H1 (cell line): ENCODE measurements at regions not wholly inside any gene's neighbourhood (a gene's known extent, or its start where the extent isn't known, plus 50 kb on each side); places are given as distances from the start of the nearest gene placed in this dataset.

Experiments used
- CTCF ChIA-PET: fragments of 300-600 bp; sonication (Branson Sonifier 250); formaldehyde crosslinking; loops from one replicate; lab custom pipeline; 2021; ENCODE audit not compliant: partially characterized antibody; lab: Charles Lee
- POLR2A ChIA-PET: fragments of 300-600 bp; sonication (Branson Sonifier 250); formaldehyde crosslinking; loops from one replicate; lab custom pipeline; 2021; ENCODE audit warnings: inconsistent platforms; ENCODE audit not compliant: partially characterized antibody; lab: Charles Lee
- DNase-seq, 2 experiments: peaks; one replicate each; pipeline versions ENCODE4 v3.0.0 to v3.0.0-alpha.2; 2010 to 2022; ENCODE audit warnings: low spot score in 2 of 2, low read depth in 1 of 2, mixed read lengths in 1 of 2
- FAIRE-seq: peaks from 2 replicates; lab custom pipeline; 2011; peaks lifted over from hg19 to GRCh38; lab: Jason Lieb, UNC
- H2AFZ ChIP-seq: 2 replicates; pipeline ENCODE4 v1.8.1; 2012; ENCODE audit warnings: low read length, inconsistent platforms
- H2AK5ac ChIP-seq: 2 replicates; pipeline ENCODE4 v1.6.1; 2013; ENCODE audit warnings: low read depth, low read length
- H2BK120ac ChIP-seq: replicated peaks from 2 replicates; pipeline ENCODE3; 2013; ENCODE audit warnings: low read depth, low read length, inconsistent platforms
- H2BK12ac ChIP-seq: 2 replicates; pipeline ENCODE4 v1.6.1; 2013; ENCODE audit warnings: low read depth, low read length
- H2BK15ac ChIP-seq: 2 replicates; pipeline ENCODE4 v1.6.1; 2013; ENCODE audit warnings: low read length
- H2BK20ac ChIP-seq: 2 replicates; pipeline ENCODE4 v1.6.1; 2013; ENCODE audit warnings: low read length
- H2BK5ac ChIP-seq: 2 replicates; pipeline ENCODE4 v1.6.1; 2013; ENCODE audit warnings: low read depth, low read length
- H3K14ac ChIP-seq: 2 replicates; pipeline ENCODE4 v1.6.1; 2013; ENCODE audit warnings: inconsistent platforms; ENCODE audit not compliant: insufficient read length
- H3K18ac ChIP-seq: 2 replicates; pipeline ENCODE4 v1.6.1; 2013; ENCODE audit warnings: low read length; ENCODE audit errors: extremely low read depth
- H3K23ac ChIP-seq: 2 replicates; pipeline ENCODE4 v1.6.1; 2013; ENCODE audit warnings: inconsistent platforms; ENCODE audit not compliant: insufficient read length
- H3K23me2 ChIP-seq: 2 replicates; pipeline ENCODE4 v1.6.1; 2013; ENCODE audit warnings: low read depth, low read length
- H3K27ac ChIP-seq: 2 replicates; pipeline ENCODE4 v1.6.1; 2011; ENCODE audit warnings: low read depth, low read length, inconsistent platforms
- H3K27me3 ChIP-seq, 4 experiments: replicated peaks in 1 of 4; 1 replicate in 1 of 4; 2 replicates in 3 of 4; pipeline versions ENCODE4 v1.6.1 to v1.8.1; 2011 to 2013; ENCODE audit warnings: low read length in 3 of 4, mild to moderate bottlenecking in 3 of 4, inconsistent platforms in 2 of 4, mixed read lengths in 2 of 4, moderate library complexity in 1 of 4; ENCODE audit not compliant: control insufficient read depth in 3 of 4, insufficient read depth in 3 of 4; ENCODE audit errors: extremely low read depth in 1 of 4
- H3K36me3 ChIP-seq, 4 experiments: 2 replicates each; pipeline versions ENCODE4 v1.6.1 to v1.8.1; 2011 to 2013; ENCODE audit warnings: mild to moderate bottlenecking in 4 of 4, low read length in 3 of 4, moderate library complexity in 2 of 4, control low read depth in 1 of 4, inconsistent platforms in 1 of 4; ENCODE audit not compliant: insufficient read depth in 4 of 4, control insufficient read depth in 2 of 4
- H3K4ac ChIP-seq: replicated peaks from 2 replicates; pipeline ENCODE3; 2013; ENCODE audit warnings: low read length, low read depth, mixed read lengths, inconsistent platforms; ENCODE audit not compliant: insufficient read length
- H3K4me1 ChIP-seq, 4 experiments: replicated peaks in 1 of 4; 1 replicate in 1 of 4; 2 replicates in 3 of 4; pipeline versions ENCODE4 v1.6.1 to v1.8.1; 2011 to 2013; ENCODE audit warnings: low read length in 3 of 4, inconsistent platforms in 2 of 4, mixed read lengths in 1 of 4; ENCODE audit not compliant: insufficient read depth in 4 of 4, control insufficient read depth in 3 of 4
- H3K4me2 ChIP-seq, 2 experiments: 2 replicates each; pipeline versions ENCODE4 v1.6.1 to v1.8.1; 2011 to 2013; ENCODE audit warnings: low read depth in 2 of 2, low read length in 2 of 2, control low read depth in 1 of 2, inconsistent platforms in 1 of 2, mild to moderate bottlenecking in 1 of 2; ENCODE audit not compliant: insufficient read depth in 1 of 2
- H3K4me3 ChIP-seq, 4 experiments: fragments of 200-600, 300-600 bp in 1 of 4; sonication (generic), shearing (Covaris generic), sonication (Bioruptor Twin) in 1 of 4; 2 replicates each; pipeline versions ENCODE4 v1.5.1 to v1.8.1; 2011 to 2016; ENCODE audit warnings: low read length in 4 of 4, low read depth in 3 of 4, control low read depth in 2 of 4, inconsistent platforms in 2 of 4, mild to moderate bottlenecking in 2 of 4, mixed read lengths in 1 of 4, moderate library complexity in 1 of 4; ENCODE audit not compliant: insufficient read depth in 2 of 4; ENCODE audit errors: extremely low read depth in 1 of 4
- H3K56ac ChIP-seq: replicated peaks from 2 replicates; pipeline ENCODE3; 2013; ENCODE audit warnings: low read depth, mild to moderate bottlenecking, mixed read lengths, low read length, inconsistent platforms; ENCODE audit not compliant: insufficient read length
- H3K79me1 ChIP-seq: 2 replicates; pipeline ENCODE4 v1.6.1; 2013; ENCODE audit warnings: low read depth, low read length, control low read depth
- H3K79me2 ChIP-seq, 2 experiments: 2 replicates each; pipeline versions ENCODE4 v1.6.1 to v1.8.1; 2012 to 2013; ENCODE audit warnings: low read length in 2 of 2, mild to moderate bottlenecking in 2 of 2, inconsistent platforms in 1 of 2; ENCODE audit not compliant: insufficient read depth in 2 of 2, control insufficient read depth in 1 of 2
- H3K9ac ChIP-seq, 4 experiments: replicated peaks in 1 of 4; 1 replicate in 1 of 4; 2 replicates in 3 of 4; pipeline versions ENCODE4 v1.6.1 to v1.8.1; 2011 to 2013; ENCODE audit warnings: low read depth in 3 of 4, low read length in 3 of 4, control low read depth in 2 of 4, mild to moderate bottlenecking in 2 of 4, moderate library complexity in 2 of 4, inconsistent platforms in 1 of 4; ENCODE audit errors: extremely low read depth in 1 of 4
- H3K9me3 ChIP-seq, 2 experiments: 2 replicates each; pipeline versions ENCODE4 v1.6.1 to v1.8.1; 2012 to 2013; ENCODE audit warnings: mild to moderate bottlenecking in 2 of 2, moderate library complexity in 2 of 2, control low read depth in 1 of 2, inconsistent platforms in 1 of 2, low read depth in 1 of 2, low read length in 1 of 2, mixed read lengths in 1 of 2; ENCODE audit not compliant: insufficient read depth in 2 of 2
- H4K20me1 ChIP-seq, 2 experiments: replicated peaks in 1 of 2; 2 replicates each; pipeline versions ENCODE3 to v1.8.1; 2011 to 2013; ENCODE audit warnings: inconsistent platforms in 2 of 2, low read length in 2 of 2, mild to moderate bottlenecking in 1 of 2; ENCODE audit not compliant: insufficient read depth in 2 of 2, control insufficient read depth in 1 of 2
- H4K5ac ChIP-seq: 2 replicates; pipeline ENCODE4 v1.6.1; 2013; ENCODE audit warnings: low read length, low read depth, mixed read lengths, inconsistent platforms; ENCODE audit not compliant: insufficient read length
- H4K8ac ChIP-seq: 2 replicates; pipeline ENCODE4 v1.8.0; 2013; ENCODE audit warnings: mild to moderate bottlenecking, moderate library complexity, low read length, inconsistent platforms; ENCODE audit not compliant: insufficient read depth; ENCODE audit errors: extremely low read depth
- H4K91ac ChIP-seq: replicated peaks from 2 replicates; pipeline ENCODE3; 2013; ENCODE audit warnings: low read length, mixed read lengths, inconsistent platforms; ENCODE audit not compliant: insufficient read length
- EP300 ChIP-seq, 2 experiments: IDR thresholded peaks; 1 replicate in 1 of 2; 2 replicates in 1 of 2; pipeline ENCODE4 v1.6.1; 2011 to 2012; ENCODE audit warnings: low read depth in 2 of 2, low read length in 2 of 2, mild to moderate bottlenecking in 2 of 2, borderline replicate concordance in 1 of 2, inconsistent platforms in 1 of 2, moderate library complexity in 1 of 2
- MAFK ChIP-seq: IDR thresholded peaks from 2 replicates; pipeline ENCODE4 v1.6.1; 2012; ENCODE audit warnings: low read depth, mild to moderate bottlenecking, improper control_type of control experiment, low read length
- MAX ChIP-seq: IDR thresholded peaks from 2 replicates; pipeline ENCODE4 v1.6.1; 2012; ENCODE audit warnings: inconsistent platforms
- TCF12 ChIP-seq: IDR thresholded peaks from 2 replicates; pipeline ENCODE4 v1.6.1; 2011; ENCODE audit warnings: low read depth, mild to moderate bottlenecking, low read length
- WGBS, 2 experiments: shearing (Covaris generic) in 1 of 2; methylation state at CpG; one replicate each; pipeline versions ENCODE4 v1.1.6 to v1.1.7; 2013 to 2015; ENCODE audit warnings: low lambda C conversion rate in 2 of 2, mixed read lengths in 2 of 2, inconsistent platforms in 1 of 2, low coverage in 1 of 2, missing lambda C conversion rate in 1 of 2; ENCODE audit not compliant: insufficient replicate concordance in 2 of 2, insufficient coverage in 1 of 2, insufficient read length in 1 of 2; ENCODE audit errors: extremely low coverage in 1 of 2, missing lambda C conversion rate in 1 of 2; 5-methylcytosine and 5-hydroxymethylcytosine counted together

- Histone ChIP-seq H3K4me2 (no peak overlapping the region), H3K9me3 (no peaks in the 10 kb centered on the region), H3K18ac (no peak overlapping the region; the same call in 1 of the 2 replicates), H2AFZ (no peak overlapping the region; the same call in 1 of the 2 replicates), H2BK5ac (no peak overlapping the region), H3K79me2 (no peaks in the 10 kb centered on the region), H2BK15ac (no peak overlapping the region), H3K36me3 (no peaks in the 10 kb centered on the region), H2BK20ac (no peak overlapping the region), H3K14ac (no peak overlapping the region), H3K4me1 (no peaks in the 10 kb centered on the region; a peak in 1 of 7 replicates), H3K23me2 (no peaks in the 10 kb centered on the region), H3K27me3 (no peaks in the 10 kb centered on the region; a peak in 2 of 7 replicates), H2AK5ac (no peak overlapping the region), H3K4ac (no peak overlapping the region), H3K4me3 (no peak overlapping the region), H4K8ac (no peak overlapping the region), H3K9ac (no peak overlapping the region), H4K91ac (no peak overlapping the region), H2BK12ac (no peak overlapping the region), H2BK120ac (no peak overlapping the region), H4K5ac (no peak overlapping the region), H3K56ac (no peak overlapping the region), H3K79me1 (no peaks in the 10 kb centered on the region), H3K27ac (no peak overlapping the region), H3K23ac (no peak overlapping the region), H4K20me1 (no peaks in the 10 kb centered on the region)
- WGBS, 2 experiments = 90% methylated on average over 12 of the region's 12 CpGs; no CpG with 5 or more reads in 1 of the 2 experiments
- FAIRE-seq (no peak), DNase-seq (no peak)
- ChIA-PET CTCF (interaction anchor here (1.8 to 2.0 kb wide), 2 partner anchors 11 to 25 kb away, joined by 5 to 6 read pairs; no protein-coding TSS in a partner anchor), POLR2A (no interaction called here)
- TF ChIP-seq MAFK (0 out of 2 replicates have a peak, but pooled peaks have one; percentile 3), TCF12 (no peak), MAX (no peak), EP300 (IDR thresholded peaks at IDR 0.05; ENCODE audit: borderline replicate concordance in 1 of 2, low read depth in 2 of 2, low read length in 2 of 2) (no peak)
These were observed 168.6 kb downstream of the MACROH2A1 start for GRCh38 chr5:135230251-135230925.
